ENCODE measurements at regions not wholly inside any gene's neighbourhood (a gene's known extent, or its start where the extent isn't known, plus 50 kb on each side); places are given as distances from the start of the nearest gene placed in this dataset.

DNA sequence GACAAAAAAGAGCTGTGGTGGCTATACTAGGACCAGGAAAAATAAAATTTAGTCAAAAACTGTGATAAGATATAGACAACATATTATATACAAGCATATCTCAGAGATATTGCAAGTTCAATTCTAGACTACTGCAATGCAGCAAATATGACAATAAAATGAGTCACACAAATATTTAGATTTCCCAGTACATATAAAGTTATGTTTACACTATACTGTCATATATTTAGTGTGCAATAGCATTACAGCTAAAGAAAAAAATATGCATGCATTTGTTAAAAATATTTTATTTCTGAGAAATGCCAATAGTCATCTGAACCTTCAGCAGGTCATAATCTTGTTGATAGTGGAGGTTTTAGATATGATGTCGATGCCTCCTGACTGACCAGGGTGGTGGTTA is 72.1 kb downstream of the AKR1C4 start:
- no peaks in the 10 kb centered on the region for H3K27me3 ChIP-seq (replicated peaks; ENCODE audit: insufficient read depth, low read depth, low read length, poor library complexity)
- H3K9me3 ChIP-seq (ENCODE audit: low read depth, low read length, poor library complexity, severe bottlenecking) = peaks cover 31% of the 10 kb centered on the region
- intact Hi-C loops (cut with micrococcal nuclease; ENCODE audit: unreplicated experiment) = no loop called here
- POLR2A ChIA-PET (ENCODE audit: low non-redundant PET) = no interaction called here
- TF ChIP-seq, protein P1, sequence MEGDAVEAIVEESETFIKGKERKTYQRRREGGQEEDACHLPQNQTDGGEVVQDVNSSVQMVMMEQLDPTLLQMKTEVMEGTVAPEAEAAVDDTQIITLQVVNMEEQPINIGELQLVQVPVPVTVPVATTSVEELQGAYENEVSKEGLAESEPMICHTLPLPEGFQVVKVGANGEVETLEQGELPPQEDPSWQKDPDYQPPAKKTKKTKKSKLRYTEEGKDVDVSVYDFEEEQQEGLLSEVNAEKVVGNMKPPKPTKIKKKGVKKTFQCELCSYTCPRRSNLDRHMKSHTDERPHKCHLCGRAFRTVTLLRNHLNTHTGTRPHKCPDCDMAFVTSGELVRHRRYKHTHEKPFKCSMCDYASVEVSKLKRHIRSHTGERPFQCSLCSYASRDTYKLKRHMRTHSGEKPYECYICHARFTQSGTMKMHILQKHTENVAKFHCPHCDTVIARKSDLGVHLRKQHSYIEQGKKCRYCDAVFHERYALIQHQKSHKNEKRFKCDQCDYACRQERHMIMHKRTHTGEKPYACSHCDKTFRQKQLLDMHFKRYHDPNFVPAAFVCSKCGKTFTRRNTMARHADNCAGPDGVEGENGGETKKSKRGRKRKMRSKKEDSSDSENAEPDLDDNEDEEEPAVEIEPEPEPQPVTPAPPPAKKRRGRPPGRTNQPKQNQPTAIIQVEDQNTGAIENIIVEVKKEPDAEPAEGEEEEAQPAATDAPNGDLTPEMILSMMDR (conservative IDR thresholded peaks at IDR 0.05; ENCODE audit: low read depth, low read length) = no peak
- TF ChIP-seq EZH2 (IDR thresholded peaks at IDR 0.05; ENCODE audit: borderline replicate concordance, low read depth, low read length, poor library complexity, severe bottlenecking) = no peak
- BruUV-seq (replicated peaks) = no TSS peak
- CTCF ChIA-PET = no interaction called here
- no peak overlapping the region for H3K4me3 ChIP-seq (ENCODE audit: low read depth, low read length, poor library complexity, severe bottlenecking)
- H3K27ac ChIP-seq (ENCODE audit: low read depth, low read length, poor library complexity, severe bottlenecking) = no peak overlapping the region
- H3K36me3 ChIP-seq (ENCODE audit: insufficient read depth, low read length, poor library complexity, severe bottlenecking) = peaks cover 16% of the 10 kb centered on the region
- no peaks in the 10 kb centered on the region for H3K4me1 ChIP-seq (ENCODE audit: insufficient read depth, low read length, poor library complexity, severe bottlenecking)
- DNase-seq (ENCODE audit: low spot score) = no peak

DNA sequence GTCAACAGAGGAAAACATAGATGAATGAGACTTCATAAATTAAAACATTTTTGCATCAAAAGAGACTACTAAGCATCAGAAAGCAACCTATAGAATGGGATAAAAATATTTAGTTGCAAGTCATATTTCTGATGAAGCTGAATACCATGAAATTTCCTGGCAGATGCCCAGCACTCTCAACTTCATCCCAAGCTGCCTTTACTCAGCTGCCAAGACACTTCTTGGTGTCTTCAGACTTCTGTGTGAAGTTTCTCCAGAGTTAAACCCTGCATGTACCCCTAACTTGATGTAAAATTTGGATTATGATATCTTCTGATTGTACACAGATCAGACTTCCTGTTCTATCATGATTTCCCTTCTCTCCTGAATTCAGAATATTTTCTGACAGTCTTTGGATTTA is 73.2 kb downstream of the AKR1C4 start:
- CTCF ChIA-PET = no interaction called here
- TF ChIP-seq EZH2 (IDR thresholded peaks at IDR 0.05; ENCODE audit: borderline replicate concordance, low read depth, low read length, poor library complexity, severe bottlenecking) = no peak
- TF ChIP-seq, protein P1 (conservative IDR thresholded peaks at IDR 0.05; ENCODE audit: low read depth, low read length) = no peak
- H3K36me3 ChIP-seq (ENCODE audit: insufficient read depth, low read length, poor library complexity, severe bottlenecking) = peaks cover 16% of the 10 kb centered on the region

DNA sequence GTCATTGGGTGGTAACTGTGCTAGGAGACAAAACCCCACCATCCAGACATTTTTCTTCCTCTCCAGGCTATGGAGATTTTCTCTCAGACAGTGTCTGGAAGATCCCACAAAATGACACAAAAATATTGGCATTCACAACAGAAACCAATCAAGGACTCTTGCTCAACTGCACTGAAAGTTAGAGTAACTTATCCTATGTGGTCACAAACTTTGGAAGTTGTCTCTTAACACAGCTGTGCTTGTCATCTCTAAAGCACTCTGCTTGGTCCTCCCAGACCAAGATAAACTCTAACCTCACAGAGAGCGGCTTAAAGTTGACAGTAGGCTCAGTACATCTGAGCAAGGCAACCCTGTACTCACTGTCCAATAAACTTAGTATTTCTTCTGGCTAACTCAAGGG is 74.9 kb downstream of the AKR1C4 start:
- TF ChIP-seq, protein P1 (conservative IDR thresholded peaks at IDR 0.05; ENCODE audit: low read depth, low read length) = no peak
- TF ChIP-seq EZH2 (IDR thresholded peaks at IDR 0.05; ENCODE audit: borderline replicate concordance, low read depth, low read length, poor library complexity, severe bottlenecking) = no peak
- H3K36me3 ChIP-seq (ENCODE audit: insufficient read depth, low read length, poor library complexity, severe bottlenecking) = peaks cover 2% of the 10 kb centered on the region
- CTCF ChIA-PET = no interaction called here
- no peaks in the 10 kb centered on the region for H3K27me3 ChIP-seq (replicated peaks; ENCODE audit: insufficient read depth, low read depth, low read length, poor library complexity)
- POLR2A ChIA-PET (ENCODE audit: low non-redundant PET) = no interaction called here
- intact Hi-C loops (cut with micrococcal nuclease; ENCODE audit: unreplicated experiment) = no loop called here
- H3K27ac ChIP-seq (ENCODE audit: low read depth, low read length, poor library complexity, severe bottlenecking) = no peak overlapping the region
- no TSS peak for BruUV-seq (replicated peaks)
- H3K9me3 ChIP-seq (ENCODE audit: low read depth, low read length, poor library complexity, severe bottlenecking) = peaks cover 10% of the 10 kb centered on the region
- no peak overlapping the region for H3K4me3 ChIP-seq (ENCODE audit: low read depth, low read length, poor library complexity, severe bottlenecking)
- DNase-seq (ENCODE audit: low spot score) = no peak
- no peaks in the 10 kb centered on the region for H3K4me1 ChIP-seq (ENCODE audit: insufficient read depth, low read length, poor library complexity, severe bottlenecking)

More for the DNA sequence above, 73.2 kb downstream of the AKR1C4 start:
- Histone ChIP-seq H3K4me1 (ENCODE audit: insufficient read depth, low read length, poor library complexity, severe bottlenecking) (no peaks in the 10 kb centered on the region), H3K27me3 (replicated peaks; ENCODE audit: insufficient read depth, low read depth, low read length, poor library complexity) (no peaks in the 10 kb centered on the region), H3K27ac (ENCODE audit: low read depth, low read length, poor library complexity, severe bottlenecking) (no peak overlapping the region), H3K4me3 (ENCODE audit: low read depth, low read length, poor library complexity, severe bottlenecking) (no peak overlapping the region), H3K9me3 (ENCODE audit: low read depth, low read length, poor library complexity, severe bottlenecking) (peaks cover 20% of the 10 kb centered on the region)
- DNase-seq (ENCODE audit: low spot score) = no peak
- no TSS peak for BruUV-seq (replicated peaks)
- POLR2A ChIA-PET (ENCODE audit: low non-redundant PET) = no interaction called here
- intact Hi-C loops (cut with micrococcal nuclease; ENCODE audit: unreplicated experiment) = no loop called here

All from A673 (cell line).